ENCODE measurements at regions not wholly inside any gene's neighbourhood (a gene's known extent, or its start where the extent isn't known, plus 50 kb on each side); places are given as distances from the start of the nearest gene placed in this dataset.
A peak's percentile ranks its signal among the peaks of the same experiment; 100 is the strongest.

- no peak overlapping the region for H3K4me3 ChIP-seq (ENCODE audit: low read depth, low read length)
- no peak for DNase-seq
- H3K27ac ChIP-seq: no peak overlapping the region
- TF ChIP-seq CTCF (IDR thresholded peaks at IDR 0.05; ENCODE audit: low read depth, low read length): no peak
- H3K27me3 ChIP-seq (ENCODE audit: insufficient read depth, low read depth, severe bottlenecking): no peaks in the 10 kb centered on the region
- H3K9me3 ChIP-seq (ENCODE audit: severe bottlenecking): no peaks in the 10 kb centered on the region
- H3K36me3 ChIP-seq: no peaks in the 10 kb centered on the region
These were observed 573.3 kb upstream of the CTNND2 start for GRCh38 chr5:12477554-12477953.

GRCh38 chr5:12467799-12468198, 563.6 kb upstream of the CTNND2 start:
- Histone ChIP-seq H3K9me3 (ENCODE audit: severe bottlenecking) (no peaks in the 10 kb centered on the region), H3K27me3 (ENCODE audit: insufficient read depth, low read depth, severe bottlenecking) (no peaks in the 10 kb centered on the region), H3K4me3 (ENCODE audit: low read depth, low read length) (no peak overlapping the region), H3K27ac (no peak overlapping the region), H3K36me3 (no peaks in the 10 kb centered on the region)
- no peak for DNase-seq
- TF ChIP-seq CTCF (IDR thresholded peaks at IDR 0.05; ENCODE audit: low read depth, low read length): no peak

GRCh38 chr5:12460493-12461261, 556.4 kb upstream of the CTNND2 start:
- TF ChIP-seq CTCF (IDR thresholded peaks at IDR 0.05; ENCODE audit: low read depth, low read length): no peak
- no peak overlapping the region for H3K27ac ChIP-seq
- no peaks in the 10 kb centered on the region for H3K36me3 ChIP-seq
- DNase-seq: no peak
- H3K4me3 ChIP-seq (ENCODE audit: low read depth, low read length): no peak overlapping the region
- H3K27me3 ChIP-seq (ENCODE audit: insufficient read depth, low read depth, severe bottlenecking): no peaks in the 10 kb centered on the region
- no peaks in the 10 kb centered on the region for H3K9me3 ChIP-seq (ENCODE audit: severe bottlenecking)

- Histone ChIP-seq H3K9me3 (ENCODE audit: severe bottlenecking) (no peaks in the 10 kb centered on the region), H3K27ac (no peak overlapping the region), H3K36me3 (no peaks in the 10 kb centered on the region), H3K4me3 (ENCODE audit: low read depth, low read length) (no peak overlapping the region), H3K27me3 (ENCODE audit: insufficient read depth, low read depth, severe bottlenecking) (no peaks in the 10 kb centered on the region)
- no peak for DNase-seq
- no peak for TF ChIP-seq CTCF (IDR thresholded peaks at IDR 0.05; ENCODE audit: low read depth, low read length)
These were observed 555.1 kb upstream of the CTNND2 start for GRCh38 chr5:12459326-12459725.

- Histone ChIP-seq H3K36me3 (no peaks in the 10 kb centered on the region), H3K4me3 (ENCODE audit: low read depth, low read length) (no peak overlapping the region), H3K27ac (no peak overlapping the region), H3K9me3 (ENCODE audit: severe bottlenecking) (no peaks in the 10 kb centered on the region), H3K27me3 (ENCODE audit: insufficient read depth, low read depth, severe bottlenecking) (no peaks in the 10 kb centered on the region)
- no peak for TF ChIP-seq CTCF (IDR thresholded peaks at IDR 0.05; ENCODE audit: low read depth, low read length)
- no peak for DNase-seq
These were observed 514.8 kb upstream of the CTNND2 start for GRCh38 chr5:12419075-12419474.

GRCh38 chr5:12413585-12413984, 509.3 kb upstream of the CTNND2 start:
- Histone ChIP-seq H3K9me3 (ENCODE audit: severe bottlenecking) (no peaks in the 10 kb centered on the region), H3K27me3 (ENCODE audit: insufficient read depth, low read depth, severe bottlenecking) (no peaks in the 10 kb centered on the region), H3K36me3 (no peaks in the 10 kb centered on the region), H3K27ac (no peak overlapping the region), H3K4me3 (ENCODE audit: low read depth, low read length) (no peak overlapping the region)
- TF ChIP-seq CTCF (IDR thresholded peaks at IDR 0.05; ENCODE audit: low read depth, low read length): no peak
- peak; percentile 44 for DNase-seq

Data from WERI-Rb-1 (cell line).